ENCODE measurements at regions not wholly inside any gene's neighbourhood (a gene's known extent, or its start where the extent isn't known, plus 50 kb on each side); places are given as distances from the start of the nearest gene placed in this dataset.
"Not testable (repeated sequence)": the region's sequence is repeated elsewhere in the genome, so short reads cannot be mapped to it uniquely, and the experiment has no call there.

DNA sequence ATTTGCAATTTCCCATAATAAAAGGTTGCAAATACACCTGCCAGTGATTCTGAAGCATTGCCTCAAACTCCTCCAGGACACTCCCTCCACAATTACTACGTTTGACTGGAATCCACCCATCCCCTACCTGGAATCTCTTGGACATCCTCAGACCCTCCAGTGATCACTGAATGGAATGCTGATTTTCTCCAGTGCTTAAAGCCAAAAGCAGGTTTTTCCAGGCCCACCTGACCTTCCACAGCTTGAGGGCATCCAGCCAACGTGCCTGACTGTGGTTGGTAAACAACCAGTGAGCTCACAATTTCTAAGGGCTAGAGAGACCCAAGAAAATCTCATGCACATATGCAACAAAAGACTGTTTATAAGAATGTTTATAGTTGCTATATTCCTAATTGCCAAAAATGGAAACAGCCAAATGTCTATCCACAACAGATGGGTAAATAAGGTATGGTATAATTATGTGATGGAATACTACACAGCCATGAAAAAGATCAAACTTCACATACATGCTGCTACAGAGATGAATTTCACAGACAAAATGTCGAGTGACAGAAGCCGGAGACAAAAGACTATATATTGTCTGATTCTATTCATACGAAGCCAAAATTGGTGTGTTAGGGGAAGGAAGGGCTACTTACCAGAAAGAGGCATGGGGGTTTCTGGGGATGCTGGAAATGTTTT lies 147.1 kb upstream of the RREB1 start:
- no peak for DNase-seq

DNA sequence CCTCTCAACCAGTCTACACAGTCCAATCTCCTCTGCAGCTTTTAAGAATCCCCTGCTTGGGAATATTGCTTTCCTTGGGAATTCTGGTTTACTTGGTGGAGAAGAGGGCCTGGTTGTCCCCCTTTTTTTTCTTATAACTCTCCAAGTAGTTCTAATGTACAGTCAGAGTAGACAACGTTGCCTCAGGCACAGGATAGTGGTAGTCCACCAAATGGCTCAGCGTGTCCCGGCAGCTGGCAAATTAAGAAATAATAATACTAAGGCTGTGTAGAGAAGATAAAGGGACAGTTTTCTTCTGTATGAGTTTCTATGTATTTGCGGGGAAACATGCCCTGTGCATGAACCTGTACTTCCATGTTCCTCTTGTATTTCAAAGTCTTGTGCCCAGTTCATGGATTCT lies 145.7 kb upstream of the RREB1 start:
- DNase-seq: no peak

DNA sequence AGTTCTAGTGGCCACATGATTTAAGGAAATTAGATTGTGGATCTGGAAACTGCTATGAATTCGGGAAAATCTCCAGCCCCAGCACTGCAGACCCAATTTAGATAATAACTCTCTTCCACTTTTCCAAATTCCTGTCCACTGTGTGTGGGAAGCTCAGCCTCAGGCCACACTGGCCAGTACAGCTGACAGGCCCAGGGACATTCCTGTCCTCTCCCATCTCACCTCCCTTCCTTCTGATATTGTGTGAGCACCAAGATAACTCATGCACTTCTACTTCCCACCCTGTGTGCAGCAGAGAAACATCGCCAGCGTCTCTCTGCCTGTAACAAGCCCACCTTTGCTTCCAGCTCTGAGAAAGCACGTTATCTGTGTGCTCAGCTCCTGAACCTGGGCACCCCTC lies 145.1 kb upstream of the RREB1 start:
- DNase-seq: no peak

DNA sequence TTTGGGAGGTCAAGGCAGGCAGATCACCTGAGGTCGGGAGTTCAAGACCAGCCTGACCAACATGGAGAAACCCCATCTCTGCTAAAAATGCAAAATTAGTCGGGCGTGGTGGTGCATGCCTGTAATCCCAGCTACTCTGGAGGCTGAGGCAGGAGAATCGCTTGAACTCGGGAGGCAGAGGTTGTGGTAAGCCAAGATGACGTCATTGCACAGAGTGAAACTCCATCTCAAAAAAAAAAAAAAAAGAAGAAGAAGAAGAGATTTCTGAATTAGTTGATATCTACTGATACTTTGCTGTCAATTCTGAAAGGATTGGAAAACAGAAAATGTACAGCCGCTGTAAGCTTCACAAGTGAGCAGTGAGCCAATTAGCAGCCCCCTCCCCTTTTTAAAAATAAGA lies 144.4 kb upstream of the RREB1 start:
- not testable (repeated sequence) for DNase-seq

DNA sequence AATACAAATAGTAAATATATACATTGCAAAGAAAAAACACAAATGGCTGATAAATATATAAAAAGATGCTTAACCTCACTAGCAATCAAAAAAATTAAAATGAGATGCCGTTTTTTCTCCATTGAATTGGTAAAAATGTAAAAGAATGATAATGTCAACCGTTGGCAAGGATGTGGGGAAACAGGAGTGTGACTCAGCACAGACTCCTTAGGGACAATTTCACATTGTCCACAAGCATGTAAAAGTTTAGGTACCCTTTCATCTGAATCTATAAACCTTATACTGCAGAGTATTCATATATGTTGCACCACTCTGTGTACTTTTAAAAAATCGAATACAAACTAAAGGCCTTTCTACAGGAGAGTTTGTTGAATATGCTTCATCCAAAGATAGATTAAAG lies 143.1 kb upstream of the RREB1 start:
- DNase-seq: no peak

DNA sequence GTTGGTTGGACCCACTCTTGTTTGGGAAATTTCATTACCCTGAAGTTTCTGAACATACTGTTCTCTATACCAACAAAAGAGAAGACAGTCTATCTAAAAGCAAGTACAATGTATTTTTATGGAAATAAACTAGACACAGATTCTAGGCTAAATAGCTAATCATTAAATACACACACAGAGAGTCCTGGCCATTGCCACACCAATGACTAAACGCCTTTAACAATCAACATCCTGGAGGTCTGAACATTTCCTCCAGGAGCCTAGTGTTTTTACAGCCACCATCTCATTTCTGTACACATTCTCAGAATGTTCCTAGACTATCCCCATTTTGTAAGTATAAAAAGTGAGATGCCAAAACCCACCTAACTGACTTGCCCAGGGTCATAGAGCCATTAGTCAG lies 141.6 kb upstream of the RREB1 start:
- no peak for DNase-seq

DNA sequence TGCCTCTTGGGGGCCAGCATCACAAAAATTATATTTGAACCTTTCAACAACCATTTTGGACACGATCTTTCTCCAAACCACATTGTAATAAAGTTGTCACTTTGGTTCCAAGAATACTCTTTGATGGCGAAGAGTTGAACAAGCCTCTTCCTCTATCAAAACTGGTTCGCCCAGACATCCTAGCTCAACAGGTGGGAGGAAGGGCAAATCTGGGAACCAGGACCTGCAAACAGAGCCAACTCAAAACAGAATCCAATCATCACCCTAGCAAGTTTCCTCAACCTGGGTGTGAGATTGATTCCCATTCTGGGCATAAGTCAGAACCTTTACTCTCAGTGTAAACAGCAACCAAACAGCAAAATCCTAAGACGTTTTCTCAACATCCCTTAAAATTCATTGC lies 141.2 kb upstream of the RREB1 start:
- no peak for DNase-seq

DNA sequence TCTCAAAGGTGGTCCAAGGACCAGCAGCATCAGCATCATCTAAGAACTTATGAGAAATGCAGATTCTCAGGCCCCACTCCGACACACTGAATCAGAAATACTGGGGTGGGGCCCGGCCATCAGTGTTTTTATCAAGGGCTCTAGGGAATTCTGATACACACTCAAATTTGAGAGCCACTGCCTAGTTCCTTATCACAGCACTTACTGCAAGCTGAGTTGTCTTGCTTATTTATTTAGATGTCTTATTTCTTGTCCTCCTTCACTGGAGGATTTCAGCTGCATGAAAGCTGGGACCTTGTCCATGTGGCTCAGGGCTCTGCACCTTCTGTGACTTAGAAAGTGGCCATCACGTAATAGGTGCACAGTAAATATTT lies 139.4 kb upstream of the RREB1 start:
- DNase-seq: no peak

DNA sequence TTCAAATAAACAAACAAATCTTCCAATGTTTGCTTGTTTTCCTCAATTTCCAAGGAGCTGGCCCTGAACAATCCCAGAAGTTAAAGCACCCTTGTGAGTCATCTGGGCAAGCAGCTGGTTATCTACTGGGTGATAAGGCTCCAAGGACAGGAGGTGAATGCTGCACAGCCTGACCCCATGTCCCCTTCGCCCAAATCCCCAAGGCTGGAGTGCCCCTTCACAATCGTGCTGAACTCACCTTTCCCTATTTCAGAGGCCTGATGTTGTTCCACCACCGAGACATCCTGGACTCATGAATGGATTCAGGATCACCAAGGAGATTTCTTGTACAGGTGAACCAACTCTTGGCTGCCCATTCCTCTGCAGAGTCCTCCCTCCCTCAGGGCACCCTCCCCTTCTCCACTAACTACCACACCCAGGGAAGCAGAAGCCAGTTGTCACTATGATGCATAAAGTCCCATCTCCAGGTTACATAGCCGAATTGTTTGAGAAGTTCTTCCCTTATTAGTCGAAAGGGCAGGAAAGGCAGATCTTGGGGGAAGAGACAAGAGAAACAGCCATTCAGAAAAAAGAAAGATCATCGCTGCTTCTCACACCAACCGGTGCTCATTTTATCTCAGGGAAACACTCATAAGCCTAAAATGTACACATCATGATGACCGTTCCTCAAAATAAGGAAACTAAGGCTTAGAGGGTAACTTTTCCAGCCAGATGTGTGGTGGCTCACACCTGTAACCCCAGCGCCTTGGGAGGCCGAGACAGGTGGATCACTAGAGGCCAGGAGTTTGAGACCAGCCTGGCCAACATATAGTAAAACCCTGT lies 138.8 kb upstream of the RREB1 start:
- DNase-seq: no peak

DNA sequence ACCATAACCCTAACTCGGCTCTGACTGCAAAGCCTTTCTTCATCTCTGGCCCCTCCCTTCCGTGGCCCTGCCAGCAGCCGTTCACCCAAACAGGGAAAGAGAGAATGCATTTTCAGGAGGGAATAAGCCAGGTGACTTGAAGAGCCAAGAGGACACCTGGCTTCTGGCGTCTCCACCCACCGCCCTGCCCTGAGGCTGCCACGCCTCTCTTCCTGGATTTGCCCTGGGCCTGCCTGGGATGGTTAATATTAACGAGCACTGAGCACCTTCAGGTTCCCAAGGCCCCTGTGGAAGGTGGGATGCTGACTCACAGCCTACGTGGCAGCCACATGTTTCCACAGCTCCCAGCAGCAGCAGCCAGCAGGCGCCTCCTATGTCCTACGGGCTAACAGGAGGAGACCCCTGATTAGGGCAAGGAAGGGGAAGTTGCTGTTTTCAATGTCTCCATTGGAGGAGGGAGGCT lies 138.0 kb upstream of the RREB1 start:
- DNase-seq: no peak

DNA sequence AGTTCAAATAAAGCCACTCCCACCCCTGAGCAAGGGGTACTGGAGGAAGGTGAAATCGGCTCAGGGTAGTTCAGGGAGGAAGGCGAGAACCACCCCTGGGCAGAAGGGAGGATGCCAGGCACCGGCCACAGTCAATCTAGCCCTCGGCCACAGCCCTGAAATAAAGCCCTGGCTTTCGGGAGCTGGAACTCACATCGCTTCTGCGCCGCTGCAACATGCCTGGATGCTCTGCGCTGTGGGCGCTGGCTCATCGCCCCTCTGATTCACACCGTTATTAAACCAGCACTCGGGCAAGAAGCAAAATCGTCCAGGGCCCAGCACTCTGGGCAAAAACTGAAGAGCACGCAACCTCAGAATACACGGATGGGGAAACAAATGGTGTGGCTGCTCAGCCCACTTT lies 136.9 kb upstream of the RREB1 start:
- no peak for DNase-seq

DNA sequence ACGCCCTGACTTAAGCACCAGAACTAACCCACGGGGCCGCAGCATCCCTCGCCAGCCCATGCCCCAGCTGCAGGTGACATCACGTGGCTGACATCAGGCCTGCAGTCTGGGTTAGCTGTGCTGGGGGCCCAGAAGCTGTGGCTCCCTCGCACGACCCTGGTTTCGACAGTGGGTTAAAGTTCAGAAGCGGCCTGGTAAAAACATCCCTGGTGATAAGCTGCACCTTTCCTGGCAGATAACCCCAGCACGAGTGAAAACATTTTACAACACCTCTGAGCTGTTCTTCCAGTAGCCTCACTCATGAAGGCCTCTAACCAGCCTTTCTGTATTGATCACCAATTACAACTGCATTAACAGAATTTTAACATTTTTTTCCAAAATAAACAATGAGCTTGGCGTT lies 136.4 kb upstream of the RREB1 start:
- no peak for DNase-seq

DNA sequence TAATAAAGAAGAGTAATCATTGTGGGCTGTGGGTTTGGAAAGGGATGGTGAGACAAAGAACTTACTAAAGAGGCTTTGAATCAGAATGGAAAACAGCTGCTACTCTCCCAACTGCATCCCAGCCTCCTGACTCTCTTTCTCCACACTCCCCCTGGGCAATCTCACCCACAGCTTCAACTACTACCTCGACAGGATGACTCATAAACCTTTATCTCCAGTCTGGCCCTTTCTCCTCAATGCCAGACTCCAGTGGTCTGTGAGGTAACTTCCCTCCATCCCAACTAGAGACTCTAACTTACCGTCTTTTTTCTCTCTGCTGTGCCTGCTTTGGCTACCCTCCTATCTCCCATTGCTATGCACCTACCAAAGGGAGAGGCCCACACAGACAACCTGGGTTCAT lies 135.3 kb upstream of the RREB1 start:
- no peak for DNase-seq

DNA sequence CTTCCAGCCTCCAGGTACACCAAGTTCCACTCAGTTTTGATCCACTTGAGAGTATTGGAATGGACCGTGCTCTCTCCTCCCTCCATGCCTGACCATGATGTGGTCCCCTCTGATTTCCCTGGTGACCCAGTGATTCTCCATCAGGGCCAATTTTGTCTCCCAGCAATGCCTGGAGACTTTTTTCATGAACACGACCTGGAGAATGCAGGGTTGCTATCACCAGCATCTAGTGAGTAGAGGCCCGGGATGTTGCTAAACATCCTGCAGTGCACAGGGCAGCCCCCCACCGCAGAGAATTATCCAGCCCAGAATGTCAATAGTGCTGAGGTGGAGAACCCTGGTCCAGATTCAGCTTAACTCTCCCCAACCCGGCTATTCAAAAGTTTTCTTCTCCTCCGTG lies 134.0 kb upstream of the RREB1 start:
- no peak for DNase-seq

DNA sequence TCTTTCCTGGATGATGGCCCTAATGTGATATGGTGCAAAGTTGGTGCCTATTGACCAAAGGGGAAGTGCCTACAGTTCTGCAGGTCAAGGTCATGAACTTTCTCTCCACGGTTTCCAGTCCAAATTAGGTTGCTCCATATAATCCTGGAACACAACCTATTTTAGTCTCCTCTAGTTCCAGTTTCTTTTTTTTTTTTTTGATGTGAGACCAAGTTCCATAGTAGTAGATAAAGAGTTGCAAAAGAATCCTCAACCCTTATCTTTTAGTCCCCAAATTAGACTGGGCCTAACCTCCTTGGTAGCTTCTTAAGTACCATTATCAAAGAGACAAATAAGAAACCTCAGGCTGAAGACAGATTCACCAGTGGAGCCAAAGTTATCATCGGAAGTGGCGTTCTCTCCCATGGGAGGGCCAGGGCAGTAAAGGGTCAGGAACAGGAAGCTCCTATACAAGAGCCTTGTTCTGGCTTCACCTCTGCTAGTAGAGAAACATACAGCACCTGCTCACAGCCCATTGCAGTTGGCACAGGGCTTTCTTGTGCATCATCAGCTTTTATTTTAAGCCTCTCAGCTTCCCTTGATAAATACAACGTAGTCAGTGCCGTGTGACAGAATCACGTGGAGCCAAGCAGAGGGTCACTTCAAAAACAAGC lies 132.2 kb upstream of the RREB1 start:
- no peak for DNase-seq

DNA sequence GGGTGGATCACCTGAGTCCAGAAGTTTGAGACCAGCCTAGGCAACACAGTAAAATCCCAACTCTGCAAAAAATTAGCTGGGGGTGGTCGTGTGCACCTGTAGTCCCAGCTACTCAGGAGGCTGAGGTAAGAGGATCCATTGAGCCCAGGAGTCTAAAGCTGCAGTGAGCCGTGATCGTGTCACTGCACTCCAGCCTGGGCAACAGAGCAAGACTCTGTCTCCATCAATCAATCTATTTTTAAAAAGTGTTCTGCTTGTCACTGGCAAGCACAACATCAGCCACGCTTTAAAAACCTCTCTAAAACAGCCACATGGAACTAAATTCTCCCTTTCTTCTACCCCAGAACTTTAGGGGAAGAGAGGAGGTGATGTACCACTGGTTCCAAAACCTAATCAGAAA lies 131.6 kb upstream of the RREB1 start:
- no peak for DNase-seq

DNA sequence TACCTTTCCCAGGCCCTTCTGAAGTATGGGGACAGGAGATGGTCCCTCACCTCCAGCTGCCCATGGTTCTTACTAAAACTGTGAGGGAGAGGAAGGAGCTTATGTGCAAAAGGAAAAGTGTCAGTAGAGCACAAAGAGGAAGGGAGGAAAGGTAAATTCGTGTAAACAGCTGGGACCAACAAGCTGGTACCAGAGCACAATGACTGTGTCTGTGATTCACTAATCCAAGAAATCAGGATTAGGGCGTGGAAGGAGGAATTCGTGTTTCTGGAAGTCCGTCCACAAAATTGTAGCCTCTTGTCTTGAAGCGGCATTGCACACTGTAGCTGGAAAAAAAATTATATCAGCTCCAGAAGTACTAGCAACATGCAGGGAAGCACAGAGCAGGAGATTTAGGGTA lies 129.0 kb upstream of the RREB1 start:
- DNase-seq: no peak

DNA sequence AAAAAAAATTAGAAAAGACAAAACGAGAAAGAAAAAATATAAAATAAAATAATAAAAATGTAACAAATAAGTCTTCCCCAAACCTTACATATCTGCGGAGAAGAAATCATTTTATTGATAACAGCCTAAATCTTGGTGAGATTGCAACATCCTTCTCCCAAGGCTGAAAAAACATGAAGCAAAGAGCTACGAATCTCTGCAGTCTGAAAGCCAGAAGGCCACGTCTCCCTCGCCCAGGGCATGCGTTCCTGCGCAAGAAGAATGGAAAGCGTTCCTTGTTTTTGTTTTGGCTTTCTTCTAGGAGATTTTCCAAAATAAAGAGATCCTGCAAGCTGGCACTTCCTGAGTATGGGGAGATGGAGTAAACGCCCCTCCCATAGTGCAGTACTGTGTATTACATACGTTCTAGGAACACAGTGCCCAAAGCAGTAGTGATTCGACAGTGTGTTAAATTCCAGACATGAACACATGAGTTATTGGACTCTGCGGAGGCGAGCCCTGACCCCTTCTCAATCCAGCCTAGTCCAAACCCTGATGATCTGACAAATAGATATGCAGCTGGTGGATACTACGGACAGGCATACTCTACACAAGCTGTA lies 126.7 kb upstream of the RREB1 start:
- no peak for DNase-seq

DNA sequence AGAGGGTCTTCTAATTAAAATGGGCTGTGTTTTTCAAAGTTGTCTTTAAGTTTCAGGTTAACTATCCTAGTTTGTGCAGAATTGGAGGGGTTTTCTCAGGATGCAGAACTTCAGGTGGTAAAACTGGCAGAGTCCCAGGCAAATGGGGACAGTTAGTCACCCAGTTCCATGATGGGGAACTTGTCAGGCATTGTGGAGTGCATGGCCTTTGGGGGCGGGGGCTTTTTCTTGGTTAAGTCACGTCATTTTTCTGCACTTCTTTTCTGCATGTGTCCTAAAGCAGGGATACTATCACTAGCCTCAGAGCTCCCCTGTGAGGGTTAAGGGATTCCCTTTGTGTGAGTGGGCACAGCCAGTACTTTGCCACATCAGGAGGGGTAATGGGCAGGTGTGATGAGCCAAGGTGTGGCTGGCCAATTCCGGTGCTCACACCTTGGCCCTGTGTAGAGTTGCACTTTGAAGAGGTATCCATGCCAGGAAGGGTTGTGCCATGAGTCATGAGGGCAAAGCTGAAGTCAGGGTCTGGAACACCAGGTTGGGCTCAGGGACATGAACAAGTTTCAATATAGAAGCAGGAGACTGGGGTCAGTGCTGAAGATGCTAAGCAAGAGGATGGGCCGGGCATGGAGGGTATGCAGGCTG lies 126.0 kb upstream of the RREB1 start:
- DNase-seq: no peak

DNA sequence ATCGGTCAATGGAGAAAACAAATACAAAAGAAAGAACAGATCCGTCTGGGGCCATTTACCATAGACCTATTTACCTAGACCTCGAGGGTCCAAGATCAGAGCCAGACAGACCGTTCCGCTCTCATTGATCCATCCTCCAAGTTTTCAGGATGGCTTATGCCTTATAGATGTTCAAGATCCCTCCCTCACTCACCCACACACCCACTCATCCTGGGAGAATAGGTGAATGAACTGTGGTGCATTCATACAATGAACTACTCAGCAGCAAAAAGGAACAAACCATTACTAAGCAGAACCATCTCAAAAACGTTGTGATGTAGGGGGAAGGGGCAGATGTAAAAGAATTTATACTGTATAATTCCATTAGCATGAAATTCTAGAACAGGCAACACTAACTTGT lies 125.1 kb upstream of the RREB1 start:
- no peak for DNase-seq

DNA sequence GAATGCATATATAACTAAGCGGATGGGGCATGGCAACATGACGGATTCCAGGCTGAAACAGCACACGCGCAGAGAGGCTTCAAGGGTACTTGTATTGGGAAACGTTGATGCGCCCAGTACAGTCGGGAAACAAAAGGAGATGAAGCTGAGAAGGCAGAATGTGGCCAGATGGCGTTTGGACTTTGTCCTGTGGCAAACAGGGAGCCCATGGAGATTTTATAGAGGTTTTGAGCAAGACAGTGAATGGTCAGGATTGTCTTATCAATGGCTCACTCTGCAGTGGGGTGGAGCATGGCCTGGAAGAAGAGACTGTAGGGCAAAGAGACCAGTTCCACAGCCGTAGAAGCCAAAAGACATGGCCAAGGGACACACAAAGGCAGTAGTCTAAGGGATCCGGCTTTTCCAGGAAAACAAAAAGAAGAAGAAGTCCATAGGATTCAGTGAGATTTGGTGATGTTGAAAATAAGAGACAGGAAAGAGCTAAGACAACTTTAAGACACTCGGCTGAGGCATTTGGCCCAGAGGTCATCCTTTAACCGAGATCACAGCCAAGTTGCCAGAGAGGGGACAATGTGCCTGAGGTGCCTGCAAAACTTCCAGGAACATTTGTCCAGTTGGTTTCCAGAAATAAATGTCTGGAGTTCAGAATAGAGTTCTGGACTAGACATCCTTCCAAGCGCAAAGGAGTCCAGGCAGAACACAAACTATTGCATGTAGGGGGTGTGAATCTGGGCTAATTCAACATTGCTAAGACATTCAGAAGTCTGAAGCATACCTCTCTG lies 123.0 kb upstream of the RREB1 start:
- no peak for DNase-seq

DNA sequence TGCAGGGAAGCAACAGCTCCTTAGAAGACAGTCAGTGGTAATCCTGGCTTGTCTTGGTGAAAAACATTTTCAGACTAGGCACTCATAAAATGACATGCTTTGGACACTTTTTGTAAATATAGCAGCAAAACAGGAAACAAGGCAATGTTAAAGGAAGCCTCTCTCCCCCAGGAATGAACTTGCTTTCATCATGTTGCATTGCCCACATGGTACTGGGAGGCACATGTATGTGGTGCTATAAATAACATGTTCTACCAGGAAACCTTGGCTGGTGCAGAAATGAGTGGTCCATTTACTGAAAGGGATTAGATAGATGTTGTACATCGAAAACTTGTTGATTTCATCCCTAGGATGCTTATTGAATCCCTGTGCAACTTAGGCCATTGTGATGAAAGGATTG lies 121.4 kb upstream of the RREB1 start:
- DNase-seq: no peak

DNA sequence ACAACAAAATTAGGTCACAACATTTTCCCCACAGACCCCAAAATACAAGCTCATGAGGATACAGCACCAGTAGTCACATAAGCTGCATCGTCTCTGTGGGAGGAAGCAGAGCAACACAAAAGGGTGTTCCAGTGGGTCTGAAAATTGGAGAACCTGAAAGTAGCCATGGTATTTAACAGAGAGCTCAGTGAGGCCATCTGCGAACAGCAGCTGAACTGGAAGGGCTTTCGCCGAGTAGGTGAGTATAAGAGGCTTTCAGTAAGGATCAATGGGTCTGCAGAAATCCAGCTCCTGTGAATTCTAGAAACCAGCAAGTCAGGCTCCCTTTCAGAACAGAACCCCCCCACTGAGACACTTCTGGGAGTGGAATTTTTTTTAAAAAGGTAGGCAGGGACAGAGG lies 120.0 kb upstream of the RREB1 start:
- no peak for DNase-seq
